Neural cell (in vitro differentiated cells): ENCODE measurements at regions not wholly inside any gene's neighbourhood (a gene's known extent, or its start where the extent isn't known, plus 50 kb on each side); places are given as distances from the start of the nearest gene placed in this dataset.

ENCODE experiments used
- H2AFZ ChIP-seq: fragments of 200-600, 300-800 bp; sonication (generic), shearing (Covaris generic); 2 replicates; pipeline ENCODE4 v1.6.0; 2014; ENCODE audit warnings: low read depth, mild to moderate bottlenecking, antibody characterized with exemption, low read length, moderate library complexity
- H3F3A ChIP-seq: fragments of 200-600 bp; shearing (Covaris generic); 2 replicates; pipeline ENCODE4 v1.6.1; 2016; ENCODE audit warnings: mild to moderate bottlenecking, moderate library complexity, mixed read lengths, antibody characterized with exemption, low read length; ENCODE audit not compliant: insufficient read depth, poor library complexity, severe bottlenecking
- H3K27ac ChIP-seq: fragments of 200-600, 300-800 bp; sonication (generic), shearing (Covaris generic); 2 replicates; pipeline ENCODE4 v1.5.1; 2014; ENCODE audit warnings: mild to moderate bottlenecking, low read length, moderate library complexity
- H3K27me3 ChIP-seq: fragments of 300-800, 200-600 bp; sonication (generic), shearing (Covaris generic); 2 replicates; pipeline ENCODE4 v1.6.0; 2014; ENCODE audit warnings: mild to moderate bottlenecking, low read depth, low read length, moderate library complexity; ENCODE audit not compliant: insufficient read depth
- H3K36me3 ChIP-seq: fragments of 300-800, 200-600 bp; sonication (generic), shearing (Covaris generic); 2 replicates; pipeline ENCODE4 v1.5.1; 2014; ENCODE audit warnings: mild to moderate bottlenecking, antibody characterized with exemption, low read length, moderate library complexity; ENCODE audit not compliant: insufficient read depth
- H3K4me2 ChIP-seq: fragments of 300-800, 200-600 bp; sonication (generic), shearing (Covaris generic); 2 replicates; pipeline ENCODE4 v1.6.0; 2014; ENCODE audit warnings: mild to moderate bottlenecking, low read length
- H3K4me3 ChIP-seq: fragments of 300-800, 200-600 bp; sonication (generic), shearing (Covaris generic); 2 replicates; pipeline ENCODE4 v1.5.1; 2014; ENCODE audit warnings: mild to moderate bottlenecking, low read length, moderate library complexity
- H3K79me2 ChIP-seq: fragments of 200-600 bp; shearing (Covaris generic); replicated peaks from 2 replicates; pipeline ENCODE4 v1.6.0; 2014; ENCODE audit warnings: mild to moderate bottlenecking, low read length, moderate library complexity; ENCODE audit not compliant: insufficient read depth
- H3K9ac ChIP-seq: fragments of 300-800, 200-600 bp; sonication (generic), shearing (Covaris generic); 2 replicates; pipeline ENCODE4 v1.6.1; 2016; ENCODE audit warnings: mild to moderate bottlenecking, low read length, mixed read lengths
- H3K9me2 ChIP-seq: fragments of 200-600 bp; shearing (Covaris generic); 2 replicates; pipeline ENCODE4 v1.6.1; 2016; ENCODE audit warnings: mild to moderate bottlenecking, low read length, mixed read lengths; ENCODE audit not compliant: insufficient read depth
- H3K9me3 ChIP-seq: fragments of 200-600, 300-800 bp; sonication (generic), shearing (Covaris generic); 2 replicates; pipeline ENCODE4 v1.6.1; 2016; ENCODE audit warnings: mild to moderate bottlenecking, mixed run types, low read length, moderate library complexity, mixed read lengths
- H4K20me1 ChIP-seq: fragments of 200-600 bp; shearing (Covaris generic); 2 replicates; pipeline ENCODE4 v1.6.1; 2016; ENCODE audit warnings: mild to moderate bottlenecking, mixed run types; ENCODE audit not compliant: insufficient read depth
- CTCF ChIP-seq: fragments of 450-650 bp; IDR thresholded peaks from 2 replicates; pipeline ENCODE4 v1.5.1; 2014; ENCODE audit warnings: antibody characterized with exemption, mild to moderate bottlenecking, moderate library complexity; ENCODE audit not compliant: poor library complexity, severe bottlenecking
- EP300 ChIP-seq: fragments of 450-650 bp; conservative IDR thresholded peaks from 2 replicates; pipeline ENCODE4 v1.6.1; 2014; ENCODE audit warnings: antibody characterized with exemption, mild to moderate bottlenecking, moderate library complexity; ENCODE audit not compliant: poor library complexity, severe bottlenecking
- EZH2 ChIP-seq: fragments of 200-600, 300-800 bp; shearing (Covaris generic), sonication (generic); IDR thresholded peaks from 2 replicates; pipeline ENCODE4 v1.6.1; 2014; ENCODE audit warnings: antibody characterized with exemption, low read length, borderline replicate concordance, mild to moderate bottlenecking; ENCODE audit not compliant: insufficient read depth, poor library complexity, severe bottlenecking
- MXI1 ChIP-seq: fragments of 450-650 bp; conservative IDR thresholded peaks from 2 replicates; pipeline ENCODE4 v1.6.1; 2014; ENCODE audit warnings: antibody characterized with exemption, mild to moderate bottlenecking; ENCODE audit not compliant: poor library complexity, severe bottlenecking
- POLR2AphosphoS5 ChIP-seq: IDR thresholded peaks from 2 replicates; pipeline ENCODE4 v1.6.1; 2012
- RAD21 ChIP-seq: fragments of 450-650 bp; conservative IDR thresholded peaks from 2 replicates; pipeline ENCODE4 v1.6.1; 2014; ENCODE audit warnings: antibody characterized with exemption, mild to moderate bottlenecking, moderate library complexity
- SMC3 ChIP-seq: fragments of 450-650 bp; conservative IDR thresholded peaks from 2 replicates; pipeline ENCODE4 v1.6.1; 2014; ENCODE audit warnings: antibody characterized with exemption, mild to moderate bottlenecking, moderate library complexity; ENCODE audit not compliant: poor library complexity
- TAF1 ChIP-seq: IDR thresholded peaks from 2 replicates; pipeline ENCODE4 v1.6.1; 2012; ENCODE audit warnings: low read depth
- TF ChIP-seq, protein P1 (sequence below): IDR thresholded peaks from 2 replicates; pipeline ENCODE4 v1.6.1; 2012; ENCODE audit warnings: borderline replicate concordance

DNA sequence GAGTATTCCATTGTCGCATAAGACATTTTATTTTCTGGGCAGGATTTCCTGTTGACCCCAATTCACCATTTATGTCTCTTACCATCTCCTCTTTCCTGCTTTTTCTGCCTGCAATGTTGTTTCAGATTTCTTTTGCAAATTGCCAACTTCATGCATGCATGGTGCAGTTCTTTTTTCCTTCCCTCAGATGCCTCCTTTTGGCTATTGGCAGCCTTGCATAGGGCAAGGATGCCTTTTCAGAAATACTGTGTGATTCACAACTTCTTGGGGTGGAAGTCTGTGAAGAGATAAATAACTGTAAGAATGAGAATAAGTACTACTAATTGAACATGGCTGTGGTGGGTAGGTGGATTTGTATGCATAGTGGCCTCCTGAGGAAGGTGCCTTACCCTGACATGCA lies 116.7 kb downstream of the SOX4 start:
- TF ChIP-seq MXI1 (no peak), POLR2AphosphoS5 (no peak), EZH2 (no peak), TAF1 (no peak), SMC3 (no peak), EP300 (no peak), RAD21 (no peak), CTCF (no peak)
- TF ChIP-seq, protein P1, sequence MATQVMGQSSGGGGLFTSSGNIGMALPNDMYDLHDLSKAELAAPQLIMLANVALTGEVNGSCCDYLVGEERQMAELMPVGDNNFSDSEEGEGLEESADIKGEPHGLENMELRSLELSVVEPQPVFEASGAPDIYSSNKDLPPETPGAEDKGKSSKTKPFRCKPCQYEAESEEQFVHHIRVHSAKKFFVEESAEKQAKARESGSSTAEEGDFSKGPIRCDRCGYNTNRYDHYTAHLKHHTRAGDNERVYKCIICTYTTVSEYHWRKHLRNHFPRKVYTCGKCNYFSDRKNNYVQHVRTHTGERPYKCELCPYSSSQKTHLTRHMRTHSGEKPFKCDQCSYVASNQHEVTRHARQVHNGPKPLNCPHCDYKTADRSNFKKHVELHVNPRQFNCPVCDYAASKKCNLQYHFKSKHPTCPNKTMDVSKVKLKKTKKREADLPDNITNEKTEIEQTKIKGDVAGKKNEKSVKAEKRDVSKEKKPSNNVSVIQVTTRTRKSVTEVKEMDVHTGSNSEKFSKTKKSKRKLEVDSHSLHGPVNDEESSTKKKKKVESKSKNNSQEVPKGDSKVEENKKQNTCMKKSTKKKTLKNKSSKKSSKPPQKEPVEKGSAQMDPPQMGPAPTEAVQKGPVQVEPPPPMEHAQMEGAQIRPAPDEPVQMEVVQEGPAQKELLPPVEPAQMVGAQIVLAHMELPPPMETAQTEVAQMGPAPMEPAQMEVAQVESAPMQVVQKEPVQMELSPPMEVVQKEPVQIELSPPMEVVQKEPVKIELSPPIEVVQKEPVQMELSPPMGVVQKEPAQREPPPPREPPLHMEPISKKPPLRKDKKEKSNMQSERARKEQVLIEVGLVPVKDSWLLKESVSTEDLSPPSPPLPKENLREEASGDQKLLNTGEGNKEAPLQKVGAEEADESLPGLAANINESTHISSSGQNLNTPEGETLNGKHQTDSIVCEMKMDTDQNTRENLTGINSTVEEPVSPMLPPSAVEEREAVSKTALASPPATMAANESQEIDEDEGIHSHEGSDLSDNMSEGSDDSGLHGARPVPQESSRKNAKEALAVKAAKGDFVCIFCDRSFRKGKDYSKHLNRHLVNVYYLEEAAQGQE, result no peak
- H3K36me3 ChIP-seq, result no peaks in the 10 kb centered on the region
- no peaks in the 10 kb centered on the region for H3F3A ChIP-seq
- no peak overlapping the region for H2AFZ ChIP-seq
- no peaks in the 10 kb centered on the region for H4K20me1 ChIP-seq
- no peak overlapping the region for H3K4me2 ChIP-seq
- no peaks in the 10 kb centered on the region for H3K27me3 ChIP-seq
- H3K4me3 ChIP-seq, result no peak overlapping the region
- no peak overlapping the region for H3K9ac ChIP-seq
- H3K9me3 ChIP-seq, result no peaks in the 10 kb centered on the region
- H3K27ac ChIP-seq, result no peak overlapping the region
- no peaks in the 10 kb centered on the region for H3K9me2 ChIP-seq
- H3K79me2 ChIP-seq, result peaks cover 91% of the 10 kb centered on the region

GRCh38 chr6:21710908-21711627 lies 117.5 kb downstream of the SOX4 start:
- no peak overlapping the region for H2AFZ ChIP-seq
- no peak overlapping the region for H3K4me3 ChIP-seq
- H3K9ac ChIP-seq, result no peak overlapping the region
- no peaks in the 10 kb centered on the region for H3K9me3 ChIP-seq
- no peaks in the 10 kb centered on the region for H3K36me3 ChIP-seq
- no peaks in the 10 kb centered on the region for H3F3A ChIP-seq
- H3K4me2 ChIP-seq, result no peak overlapping the region
- no peaks in the 10 kb centered on the region for H3K9me2 ChIP-seq
- H4K20me1 ChIP-seq, result no peaks in the 10 kb centered on the region
- H3K27me3 ChIP-seq, result no peaks in the 10 kb centered on the region
- no peak overlapping the region for H3K27ac ChIP-seq
- TF ChIP-seq RAD21 (no peak), EZH2 (no peak), MXI1 (no peak), TAF1 (no peak), POLR2AphosphoS5 (no peak)
- H3K79me2 ChIP-seq, result peaks cover 90% of the 10 kb centered on the region
